CD4-positive, alpha-beta T cell treated with Interleukin-15 for 1 hour (primary cell): ENCODE measurements at regions not wholly inside any gene's neighbourhood (a gene's known extent, or its start where the extent isn't known, plus 50 kb on each side); places are given as distances from the start of the nearest gene placed in this dataset.

Source experiments
- DNase-seq: peaks from one replicate; pipeline ENCODE4 v3.0.0-alpha.2; 2020

GRCh38 chr7:25559581-25560367, 331.5 kb upstream of the NPVF start:
- DNase-seq, result no peak

- no peak for DNase-seq
Measured at GRCh38 chr7:25562673-25563182, 334.4 kb upstream of the NPVF start.

- DNase-seq, result no peak
Measured at GRCh38 chr7:25565002-25565401, 336.7 kb upstream of the NPVF start.

- peak; percentile 54 for DNase-seq
Measured at GRCh38 chr7:25565949-25566348, 337.7 kb upstream of the NPVF start.

DNA sequence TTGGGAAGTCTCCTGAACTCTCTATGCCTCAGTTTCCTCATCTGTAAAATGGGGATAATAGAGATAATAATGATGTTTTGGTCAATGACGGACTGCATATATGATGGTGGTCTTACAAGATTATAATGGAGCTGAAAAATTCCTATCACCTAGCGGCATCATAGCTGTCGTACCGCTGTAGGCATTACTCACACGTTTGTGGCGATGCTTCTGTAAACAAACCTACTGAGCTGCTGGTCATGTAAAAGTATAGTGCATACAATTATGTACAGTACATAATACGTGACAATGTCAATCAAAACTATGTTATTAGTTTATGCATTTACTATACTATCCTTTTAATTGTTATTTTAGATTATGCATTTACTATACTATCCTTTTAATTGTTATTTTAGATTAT, 339.1 kb upstream of the NPVF start:
- DNase-seq, result no peak

- no peak for DNase-seq
Measured at GRCh38 chr7:25569765-25570164, 341.5 kb upstream of the NPVF start.

DNA sequence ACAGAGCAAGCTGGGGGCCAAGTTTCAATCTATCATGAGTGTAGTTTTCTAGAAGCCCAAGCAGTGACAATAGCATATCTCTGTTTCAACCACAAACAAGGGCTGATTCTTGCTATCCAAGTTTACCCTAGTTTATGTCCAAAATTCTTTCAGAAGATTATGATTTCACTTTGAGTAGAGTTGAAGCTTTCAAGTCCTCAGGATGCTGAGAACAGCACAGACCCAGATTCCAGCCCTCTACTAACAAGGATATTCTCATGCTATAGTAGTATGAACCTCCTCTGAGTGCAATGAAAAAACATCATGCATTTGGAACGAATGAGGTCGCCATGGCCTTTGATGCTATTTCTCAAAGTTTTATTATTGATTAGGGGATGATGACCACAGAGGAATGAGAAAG, 344.1 kb upstream of the NPVF start:
- DNase-seq, result no peak

GRCh38 chr7:25574828-25575227, 346.5 kb upstream of the NPVF start:
- DNase-seq, result no peak

DNA sequence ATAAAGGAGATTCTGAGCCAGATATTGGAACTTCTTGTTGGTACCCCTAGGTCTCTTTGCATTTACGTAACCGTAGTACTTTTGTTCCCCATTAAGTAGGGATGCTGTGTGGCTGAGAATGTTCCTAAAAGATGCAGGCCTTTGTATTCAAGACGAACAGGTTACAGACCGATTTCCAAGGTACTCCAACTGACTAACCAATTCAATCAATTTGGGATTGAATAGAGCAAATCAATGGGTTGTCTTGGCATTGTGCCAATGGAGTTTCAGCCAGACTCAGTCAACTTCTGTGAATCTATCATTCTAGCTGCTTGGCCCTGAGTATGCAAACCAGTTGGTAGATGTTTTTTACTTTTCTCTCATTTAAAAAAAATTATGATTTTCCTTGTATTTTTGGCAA, 347.3 kb upstream of the NPVF start:
- no peak for DNase-seq

GRCh38 chr7:25578991-25579777, 350.9 kb upstream of the NPVF start:
- no peak for DNase-seq

- DNase-seq, result no peak
Measured at GRCh38 chr7:25579778-25580075, 351.4 kb upstream of the NPVF start.

- no peak for DNase-seq
Measured at GRCh38 chr7:25580141-25580540, 351.9 kb upstream of the NPVF start.

GRCh38 chr7:25583621-25584020, 355.3 kb upstream of the NPVF start:
- DNase-seq, result no peak

- no peak for DNase-seq
Measured at GRCh38 chr7:25584112-25584938, 356.0 kb upstream of the NPVF start.

DNA sequence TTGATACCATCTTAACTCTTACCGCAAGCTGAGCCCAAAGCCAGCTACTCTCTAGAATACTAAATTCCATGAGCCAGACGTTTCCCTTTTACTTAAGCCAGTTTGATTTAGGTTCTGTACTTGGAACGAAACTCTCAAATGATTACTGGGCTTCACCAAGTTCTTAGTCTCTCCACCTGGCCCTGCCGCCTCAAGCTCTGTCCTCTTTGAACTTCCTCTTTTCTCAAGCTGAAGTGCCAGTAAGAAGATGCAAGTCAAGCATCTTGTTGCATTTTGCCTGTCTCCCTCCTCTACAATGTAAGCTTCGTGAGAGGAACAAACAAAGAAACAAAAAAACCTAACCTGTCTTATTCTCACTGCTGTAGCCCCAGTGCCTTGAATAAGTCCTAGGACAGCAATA, 358.2 kb upstream of the NPVF start:
- DNase-seq, result no peak

- DNase-seq, result no peak
Measured at GRCh38 chr7:25594122-25594521, 365.8 kb upstream of the NPVF start.

- no peak for DNase-seq
Measured at GRCh38 chr7:25594728-25595127, 366.4 kb upstream of the NPVF start.

GRCh38 chr7:25595996-25596395, 367.7 kb upstream of the NPVF start:
- DNase-seq, result no peak

DNA sequence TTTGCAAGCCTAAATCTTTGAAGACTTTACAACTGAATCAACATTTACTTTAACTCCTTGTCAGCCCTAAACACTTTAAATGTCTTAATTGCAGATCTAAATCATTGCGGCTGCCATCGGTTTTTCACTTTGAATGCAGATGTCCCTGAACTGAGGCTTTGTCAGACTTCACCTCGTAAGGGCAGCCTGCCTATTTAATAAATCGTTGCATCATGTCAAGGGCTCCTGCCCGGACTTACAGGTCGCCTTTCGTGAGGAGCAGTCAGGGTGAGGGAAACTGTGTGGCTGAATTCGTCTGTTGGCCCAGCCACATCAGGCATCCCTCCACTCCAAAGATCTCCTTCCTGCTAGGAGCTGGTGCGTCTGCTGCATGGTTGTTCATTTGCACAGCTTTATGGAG, 368.2 kb upstream of the NPVF start:
- DNase-seq, result no peak

- DNase-seq, result no peak
Measured at GRCh38 chr7:25597946-25598345, 369.7 kb upstream of the NPVF start.

GRCh38 chr7:25598765-25599164, 370.5 kb upstream of the NPVF start:
- DNase-seq, result no peak

DNA sequence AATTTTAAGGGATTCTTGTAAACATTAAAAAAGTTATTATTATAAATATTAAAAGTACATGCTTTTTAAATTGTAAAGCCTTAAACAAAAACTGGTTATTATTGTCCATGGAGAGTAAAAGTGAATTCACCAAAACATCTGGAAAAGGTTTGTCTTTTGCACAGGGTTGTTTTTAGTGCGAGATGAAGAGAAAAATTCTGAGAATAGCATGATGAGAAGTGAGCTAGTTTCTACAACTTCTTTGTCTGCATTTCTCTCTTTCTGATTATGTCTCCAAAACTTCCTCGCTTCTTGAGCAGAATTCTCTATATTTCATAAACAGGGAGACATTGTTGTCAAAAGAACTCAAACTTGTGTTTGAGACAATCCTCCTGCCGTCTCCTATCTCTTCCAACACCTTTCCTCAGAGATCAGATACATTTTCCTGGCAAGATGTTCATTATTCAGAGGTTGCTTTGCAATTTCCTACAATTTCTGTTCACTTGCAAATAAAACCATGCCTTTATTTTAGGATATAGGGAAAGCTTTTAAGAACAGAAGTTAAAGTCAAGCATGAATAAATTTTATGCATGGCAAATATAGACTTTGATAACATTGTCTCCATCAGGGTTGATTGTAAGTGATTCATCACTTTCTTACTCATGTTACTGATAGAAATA, 372.1 kb upstream of the NPVF start:
- DNase-seq, result no peak
